Left lung (tissue), 4 donors: ENCODE measurements at regions not wholly inside any gene's neighbourhood (a gene's known extent, or its start where the extent isn't known, plus 50 kb on each side); places are given as distances from the start of the nearest gene placed in this dataset.

Source experiments
- ATAC-seq: fragments of 200-7000 bp; cut with Tn5 transposase; one replicate; pipeline ENCODE4 v1.9.1; 2020; ENCODE audit warnings: moderate library complexity
- DNase-seq, 4 donors: peaks; one replicate each; pipeline ENCODE4 v3.0.0-alpha.2; 2013 to 2020
- H3K27ac ChIP-seq, 2 donors: fragments of 200-600 bp; sonication (generic) in 1 of 2; one replicate each; pipeline versions ENCODE4 v1.5.0 to v1.8.0; 2020 to 2021
- H3K27me3 ChIP-seq, 2 donors: fragments of 200-600 bp; sonication (generic) in 1 of 2; one replicate each; pipeline versions ENCODE4 v1.5.0 to v1.8.0; 2020 to 2021
- H3K36me3 ChIP-seq, 2 donors: fragments of 200-600 bp; sonication (generic) in 1 of 2; one replicate each; pipeline versions ENCODE4 v1.5.0 to v1.8.0; 2020 to 2021
- H3K4me1 ChIP-seq, 2 donors: fragments of 200-600 bp; one replicate each; pipeline ENCODE4 v1.8.0; 2021
- H3K4me3 ChIP-seq, 2 donors: fragments of 200-600 bp; sonication (generic) in 1 of 2; one replicate each; pipeline versions ENCODE4 v1.5.0 to v1.8.0; 2020 to 2021; ENCODE audit warnings: mild to moderate bottlenecking in 1 of 2
- H3K9me3 ChIP-seq, 2 donors: fragments of 200-600 bp; sonication (generic) in 1 of 2; one replicate each; pipeline versions ENCODE4 v1.5.0 to v1.8.0; 2020 to 2021
- intact Hi-C, 2 donors: fragments of 100-400 bp; cut with DNase I; formaldehyde crosslinking; loops; one replicate each; pipeline versions ENCODE4 v1.11.2 to v1.14.2; 2022
- TF ChIP-seq, protein P1 (sequence below), 2 donors: fragments of 200-600 bp; sonication (generic) in 1 of 2; IDR thresholded peaks; one replicate each; pipeline versions ENCODE4 v1.5.0 to v1.8.0; 2021; ENCODE audit warnings: antibody characterized with exemption in 2 of 2
- donor health status: DM: no; HTN: yes; CAD: no.
- donor health status: DM: no; HTN: no; CAD: no.

DNA sequence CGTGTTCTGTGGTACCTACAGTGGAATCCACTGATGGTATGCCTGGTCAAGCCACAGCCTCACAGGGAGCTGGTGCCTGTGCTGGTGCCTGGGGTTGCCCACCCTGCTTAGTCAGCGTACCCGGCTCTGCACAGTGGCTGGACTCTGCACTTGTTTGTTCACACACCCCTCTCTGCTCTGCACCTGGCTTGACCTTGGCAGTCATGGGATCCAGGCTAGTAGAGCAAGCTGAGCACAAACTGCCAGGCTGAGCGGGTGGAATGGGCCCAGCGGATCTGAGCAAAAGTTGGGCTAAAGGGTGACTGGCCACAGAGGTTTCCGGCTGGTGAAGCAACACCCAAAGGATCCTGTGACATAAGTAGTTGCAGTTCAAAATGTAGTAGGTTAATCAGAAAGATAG is 163.5 kb downstream of the CDH19 start:
- no peak for ATAC-seq

DNA sequence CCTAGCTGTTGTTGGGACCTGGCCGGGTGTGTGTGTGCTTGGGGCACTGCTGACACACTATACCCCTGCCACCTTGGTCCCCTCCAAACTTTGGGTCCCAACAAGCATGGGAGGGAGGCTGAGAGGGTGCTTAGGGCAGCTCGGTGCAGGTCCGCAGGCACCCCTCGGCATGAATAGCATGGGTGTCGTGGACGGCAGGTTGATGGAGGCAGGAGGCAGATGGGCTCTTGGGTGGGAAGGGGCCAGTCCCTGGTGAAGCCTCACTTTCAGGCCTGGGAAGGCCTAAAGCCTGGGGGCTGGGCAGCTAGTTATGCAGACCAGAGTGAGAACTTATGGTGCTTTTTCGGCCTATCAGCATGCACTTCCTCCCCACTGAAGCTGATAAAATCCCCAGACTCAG is 164.2 kb downstream of the CDH19 start:
- H3K27ac ChIP-seq: no peak overlapping the region
- H3K27me3 ChIP-seq: no peaks in the 10 kb centered on the region
- H3K9me3 ChIP-seq: no peaks in the 10 kb centered on the region
- ATAC-seq (no peak), DNase-seq (peak in 1 of 4 donors; percentile 41)
- H3K36me3 ChIP-seq: no peaks in the 10 kb centered on the region
- intact Hi-C loops: no loop called here
- no peak overlapping the region for H3K4me3 ChIP-seq
- TF ChIP-seq, protein P1, sequence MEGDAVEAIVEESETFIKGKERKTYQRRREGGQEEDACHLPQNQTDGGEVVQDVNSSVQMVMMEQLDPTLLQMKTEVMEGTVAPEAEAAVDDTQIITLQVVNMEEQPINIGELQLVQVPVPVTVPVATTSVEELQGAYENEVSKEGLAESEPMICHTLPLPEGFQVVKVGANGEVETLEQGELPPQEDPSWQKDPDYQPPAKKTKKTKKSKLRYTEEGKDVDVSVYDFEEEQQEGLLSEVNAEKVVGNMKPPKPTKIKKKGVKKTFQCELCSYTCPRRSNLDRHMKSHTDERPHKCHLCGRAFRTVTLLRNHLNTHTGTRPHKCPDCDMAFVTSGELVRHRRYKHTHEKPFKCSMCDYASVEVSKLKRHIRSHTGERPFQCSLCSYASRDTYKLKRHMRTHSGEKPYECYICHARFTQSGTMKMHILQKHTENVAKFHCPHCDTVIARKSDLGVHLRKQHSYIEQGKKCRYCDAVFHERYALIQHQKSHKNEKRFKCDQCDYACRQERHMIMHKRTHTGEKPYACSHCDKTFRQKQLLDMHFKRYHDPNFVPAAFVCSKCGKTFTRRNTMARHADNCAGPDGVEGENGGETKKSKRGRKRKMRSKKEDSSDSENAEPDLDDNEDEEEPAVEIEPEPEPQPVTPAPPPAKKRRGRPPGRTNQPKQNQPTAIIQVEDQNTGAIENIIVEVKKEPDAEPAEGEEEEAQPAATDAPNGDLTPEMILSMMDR (IDR thresholded peaks at IDR 0.05): no peak
- no peaks in the 10 kb centered on the region for H3K4me1 ChIP-seq

More for the DNA sequence above, 163.5 kb downstream of the CDH19 start:
- intact Hi-C loops: no loop called here
- Histone ChIP-seq H3K27ac (no peak overlapping the region), H3K4me3 (no peak overlapping the region), H3K27me3 (no peaks in the 10 kb centered on the region), H3K36me3 (no peaks in the 10 kb centered on the region), H3K9me3 (no peaks in the 10 kb centered on the region), H3K4me1 (no peaks in the 10 kb centered on the region)
- TF ChIP-seq, protein P1 (IDR thresholded peaks at IDR 0.05): no peak
- peak in 1 of 4 donors; percentile 37 for DNase-seq

DNA sequence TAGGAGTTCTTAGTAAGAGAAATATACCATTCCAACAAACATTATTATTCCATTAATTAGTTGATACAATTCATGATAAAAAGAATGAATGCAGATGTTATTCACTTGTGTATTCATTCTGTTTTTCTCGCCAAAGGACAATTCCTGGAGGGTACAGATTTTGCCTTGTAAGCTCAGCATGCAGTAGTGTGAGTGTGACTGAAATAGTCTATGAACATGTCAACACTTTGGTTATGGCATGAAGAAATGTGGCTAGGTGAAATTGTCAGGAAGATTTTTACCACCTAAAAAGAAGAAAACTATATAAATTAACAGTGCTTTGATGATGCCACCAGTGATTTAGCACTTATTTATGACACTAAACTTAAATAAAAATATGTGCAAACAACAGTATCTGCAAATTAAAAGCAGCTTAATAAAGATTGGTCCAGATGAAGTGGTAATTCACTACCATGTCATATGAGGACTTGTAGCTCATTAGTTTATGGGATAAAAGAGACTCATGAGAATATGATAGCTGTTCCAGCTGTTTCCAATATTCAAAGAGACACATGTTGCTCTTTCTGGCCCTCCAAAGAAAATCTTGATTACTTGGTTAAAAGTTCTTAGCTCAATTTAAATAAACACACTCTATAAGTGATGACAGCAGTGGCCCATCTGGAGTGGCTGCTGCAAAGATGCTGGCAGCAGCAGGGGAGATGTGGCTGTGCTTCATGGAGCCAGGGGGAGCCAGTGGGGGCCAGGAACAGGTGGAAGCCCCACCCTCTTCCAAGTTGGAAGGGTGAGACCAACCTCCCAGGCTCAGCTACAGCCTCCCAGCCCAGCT is 165.0 kb downstream of the CDH19 start:
- Histone ChIP-seq H3K27ac (no peak overlapping the region), H3K4me1 (no peaks in the 10 kb centered on the region), H3K36me3 (no peaks in the 10 kb centered on the region), H3K4me3 (no peak overlapping the region), H3K9me3 (no peaks in the 10 kb centered on the region), H3K27me3 (no peaks in the 10 kb centered on the region)
- intact Hi-C loops: no loop called here
- DNase-seq (peak in 3 of 4 donors; percentile 37 to 93 (median 90)), ATAC-seq (no peak)
- TF ChIP-seq, protein P1 (IDR thresholded peaks at IDR 0.05): no peak

DNA sequence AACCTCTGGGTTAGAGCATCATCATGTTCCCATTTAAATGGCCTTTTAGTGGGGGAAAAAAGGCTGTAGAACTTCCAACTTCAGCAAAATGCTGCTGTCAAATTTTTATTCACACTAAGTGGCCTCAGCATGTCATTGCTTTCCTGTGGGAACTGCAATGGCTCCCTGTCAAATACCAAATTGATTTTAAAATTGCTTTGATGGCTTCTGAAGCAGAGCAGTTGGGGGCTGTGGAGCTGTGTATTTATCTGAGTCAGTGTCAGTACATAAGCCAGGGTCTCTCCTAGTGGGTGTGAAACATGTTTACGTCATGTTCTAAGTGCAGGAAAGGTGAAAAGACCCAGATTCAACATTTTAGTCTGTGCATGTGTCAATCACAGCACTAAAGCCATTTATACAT is 171.3 kb downstream of the CDH19 start:
- TF ChIP-seq, protein P1 (IDR thresholded peaks at IDR 0.05): no peak
- Histone ChIP-seq H3K36me3 (no peaks in the 10 kb centered on the region), H3K9me3 (no peaks in the 10 kb centered on the region), H3K27ac (no peak overlapping the region), H3K4me3 (no peak overlapping the region), H3K4me1 (no peaks in the 10 kb centered on the region), H3K27me3 (no peaks in the 10 kb centered on the region)
- intact Hi-C loops: no loop called here
- no peak for ATAC-seq
- DNase-seq: no peak

DNA sequence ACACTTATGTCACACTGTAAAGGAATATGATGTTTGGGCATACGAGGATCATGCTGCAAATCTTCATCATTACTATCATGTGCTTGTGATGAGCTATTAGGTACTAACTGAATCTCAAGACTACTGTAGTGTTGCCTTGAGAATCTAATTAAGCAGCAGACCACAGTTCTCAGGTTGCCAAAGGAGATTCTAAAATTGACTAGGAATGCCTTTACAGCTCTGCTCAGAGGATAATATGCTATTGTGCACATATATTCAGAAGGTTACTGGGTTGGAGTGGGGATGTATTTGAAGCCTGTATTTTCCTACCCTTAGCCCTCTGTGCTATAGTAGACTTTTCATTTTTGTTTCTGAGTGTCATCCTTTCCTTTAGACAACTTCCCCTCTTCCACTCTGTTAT is 175.1 kb downstream of the CDH19 start:
- H3K27me3 ChIP-seq: no peaks in the 10 kb centered on the region
- TF ChIP-seq, protein P1 (IDR thresholded peaks at IDR 0.05): no peak
- H3K4me1 ChIP-seq: no peaks in the 10 kb centered on the region
- no peak overlapping the region for H3K27ac ChIP-seq
- no peak overlapping the region for H3K4me3 ChIP-seq
- ATAC-seq (no peak), DNase-seq (no peak)
- intact Hi-C loops: no loop called here
- H3K9me3 ChIP-seq: no peaks in the 10 kb centered on the region
- H3K36me3 ChIP-seq: no peaks in the 10 kb centered on the region
